Kidney epithelial cell (primary cell): ENCODE measurements at regions not wholly inside any gene's neighbourhood (a gene's known extent, or its start where the extent isn't known, plus 50 kb on each side); places are given as distances from the start of the nearest gene placed in this dataset.
"Not testable (repeated sequence)": the region's sequence is repeated elsewhere in the genome, so short reads cannot be mapped to it uniquely, and the experiment has no call there.

Source experiments
- DNase-seq: peaks from one replicate; pipeline ENCODE4 v3.0.0-alpha.2; 2010; ENCODE audit warnings: low read depth
- H3K27me3 ChIP-seq: 2 replicates; pipeline ENCODE4 v1.6.0; 2011; ENCODE audit warnings: low read length; ENCODE audit not compliant: control insufficient read depth, insufficient read depth
- H3K36me3 ChIP-seq: 2 replicates; pipeline ENCODE4 v1.5.1; 2011; ENCODE audit warnings: low read length; ENCODE audit not compliant: control insufficient read depth, insufficient read depth
- H3K4me3 ChIP-seq: 2 replicates; pipeline ENCODE4 v1.5.1; 2011; ENCODE audit warnings: low read depth, mild to moderate bottlenecking, control low read depth, low read length
- CTCF ChIP-seq: IDR thresholded peaks from 2 replicates; pipeline ENCODE4 v1.5.1; 2011; ENCODE audit warnings: mild to moderate bottlenecking, moderate library complexity, low read length, control low read depth, inconsistent platforms; ENCODE audit not compliant: insufficient read depth, poor library complexity, severe bottlenecking

- no peak for DNase-seq
- Histone ChIP-seq H3K4me3 (no peak overlapping the region), H3K27me3 (no peaks in the 10 kb centered on the region), H3K36me3 (no peaks in the 10 kb centered on the region)
- peak; percentile 4 for TF ChIP-seq CTCF
Measured at GRCh38 chrX:137926090-137926489, 360.2 kb downstream of the ZIC3 start.

- Histone ChIP-seq H3K4me3 (no peak overlapping the region), H3K36me3 (no peaks in the 10 kb centered on the region), H3K27me3 (no peaks in the 10 kb centered on the region)
- DNase-seq = no peak
- TF ChIP-seq CTCF = no peak
Measured at GRCh38 chrX:137929951-137930350, 364.0 kb downstream of the ZIC3 start.

GRCh38 chrX:137930533-137930932 lies 364.6 kb downstream of the ZIC3 start:
- Histone ChIP-seq H3K27me3 (no peaks in the 10 kb centered on the region), H3K4me3 (no peak overlapping the region), H3K36me3 (no peaks in the 10 kb centered on the region)
- no peak for DNase-seq
- no peak for TF ChIP-seq CTCF

GRCh38 chrX:137934214-137934613 lies 368.3 kb downstream of the ZIC3 start:
- not testable (repeated sequence) for H3K27me3 ChIP-seq, H3K4me3 ChIP-seq, DNase-seq, H3K36me3 ChIP-seq

GRCh38 chrX:137934887-137935286 lies 369.0 kb downstream of the ZIC3 start:
- H3K27me3 ChIP-seq, H3K36me3 ChIP-seq, DNase-seq, H3K4me3 ChIP-seq: not testable (repeated sequence)

- no peak for TF ChIP-seq CTCF
- Histone ChIP-seq H3K36me3 (no peaks in the 10 kb centered on the region), H3K4me3 (no peak overlapping the region), H3K27me3 (no peaks in the 10 kb centered on the region)
- no peak for DNase-seq
Measured at GRCh38 chrX:137945470-137945869, 379.5 kb downstream of the ZIC3 start.

GRCh38 chrX:137969191-137969590 lies 403.3 kb downstream of the ZIC3 start:
- Histone ChIP-seq H3K36me3 (no peaks in the 10 kb centered on the region), H3K4me3 (no peak overlapping the region), H3K27me3 (no peaks in the 10 kb centered on the region)
- no peak for TF ChIP-seq CTCF
- DNase-seq = no peak
